NCI-H526 treated with DMSO at 0.1 percent for 48 hours (cell line): ENCODE measurements at regions not wholly inside any gene's neighbourhood (a gene's known extent, or its start where the extent isn't known, plus 50 kb on each side); places are given as distances from the start of the nearest gene placed in this dataset.

Source experiments
- DNase-seq: peaks from one replicate; lab custom pipeline; 2025; lab: John Stamatoyannopoulos, UW

DNA sequence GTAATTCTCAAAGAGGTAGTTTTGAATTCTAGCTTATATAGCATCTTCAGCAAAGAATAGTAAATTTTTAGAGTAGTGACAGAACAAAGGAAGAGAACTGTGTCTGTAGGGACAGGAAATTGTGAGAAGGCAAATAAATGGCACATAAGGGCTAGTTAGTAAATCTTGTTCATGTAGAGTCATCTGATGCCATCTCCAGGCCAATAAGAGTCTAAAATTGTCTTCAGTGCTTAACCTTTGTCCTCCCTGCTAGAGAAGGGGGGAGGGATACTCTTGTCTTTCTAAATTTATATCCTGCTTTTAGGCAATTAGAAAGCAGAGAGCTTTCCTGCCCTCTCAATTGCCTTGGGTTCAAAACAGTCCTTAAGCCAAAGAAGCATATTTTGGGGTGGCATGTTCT lies 87.0 kb upstream of the DNAJC19 start:
- no peak for DNase-seq

DNA sequence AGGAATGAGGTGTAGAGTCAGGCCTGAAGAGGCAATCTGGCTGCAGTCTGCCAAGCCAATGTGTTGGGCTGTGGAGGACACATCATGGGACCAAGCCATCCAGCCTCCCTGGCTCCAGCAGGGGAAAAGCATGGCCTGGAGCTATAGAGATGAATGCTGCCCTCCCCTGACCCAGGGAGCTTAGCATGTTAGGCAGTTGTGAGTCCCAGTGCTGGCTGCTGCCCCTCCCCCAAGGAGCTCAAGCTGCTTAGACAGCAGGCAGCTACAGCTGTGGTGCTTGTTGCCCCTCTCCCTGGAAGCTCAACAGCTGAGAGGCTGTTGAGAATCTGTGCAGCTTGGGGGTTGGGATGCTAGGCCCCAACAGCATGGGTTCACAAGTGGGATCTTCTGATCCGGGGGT lies 85.6 kb upstream of the DNAJC19 start:
- DNase-seq: no peak

DNA sequence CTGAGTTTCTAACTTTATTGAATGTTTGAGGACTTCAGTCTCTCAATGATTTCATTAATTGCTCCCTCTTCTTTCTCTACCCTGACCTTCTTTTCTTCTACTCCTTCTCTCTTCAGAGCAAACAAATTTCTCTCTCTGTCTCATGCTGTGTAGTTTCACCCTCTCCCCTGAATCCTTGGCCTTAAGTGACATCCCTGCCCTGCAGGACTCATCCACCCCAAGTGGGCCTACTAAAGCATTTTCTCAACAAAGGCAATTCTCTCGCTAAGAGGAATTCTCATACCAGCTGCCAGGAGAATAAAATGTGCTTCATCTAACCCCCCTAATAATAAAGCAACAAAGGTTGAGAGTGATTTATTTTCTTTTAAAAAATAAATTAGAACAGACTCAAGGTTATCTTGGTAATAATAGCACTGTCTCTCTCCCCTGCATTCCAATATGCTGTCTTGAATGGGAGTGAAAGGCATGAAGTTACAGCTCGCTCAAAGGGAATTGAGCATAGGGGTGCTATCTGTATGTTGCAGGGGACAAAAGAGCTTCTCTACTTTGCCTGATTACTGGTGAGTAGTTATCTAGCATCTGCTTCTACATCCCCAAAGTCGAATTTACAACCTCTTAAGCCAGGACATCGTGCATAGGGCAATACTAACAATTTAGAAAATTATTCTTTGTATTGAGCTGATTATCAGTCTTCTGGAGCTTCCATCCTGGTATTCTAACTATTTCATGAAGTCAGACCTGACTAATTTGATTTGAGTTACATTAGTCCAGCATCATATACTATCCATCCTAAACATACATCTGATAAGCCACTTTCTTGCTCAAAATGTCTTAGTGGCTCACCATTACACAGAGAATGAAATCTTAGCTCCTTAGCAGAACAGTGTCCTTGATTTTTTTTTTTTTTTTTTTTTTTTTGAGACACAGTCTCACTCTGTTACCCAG lies 76.9 kb upstream of the DNAJC19 start:
- no peak for DNase-seq

DNA sequence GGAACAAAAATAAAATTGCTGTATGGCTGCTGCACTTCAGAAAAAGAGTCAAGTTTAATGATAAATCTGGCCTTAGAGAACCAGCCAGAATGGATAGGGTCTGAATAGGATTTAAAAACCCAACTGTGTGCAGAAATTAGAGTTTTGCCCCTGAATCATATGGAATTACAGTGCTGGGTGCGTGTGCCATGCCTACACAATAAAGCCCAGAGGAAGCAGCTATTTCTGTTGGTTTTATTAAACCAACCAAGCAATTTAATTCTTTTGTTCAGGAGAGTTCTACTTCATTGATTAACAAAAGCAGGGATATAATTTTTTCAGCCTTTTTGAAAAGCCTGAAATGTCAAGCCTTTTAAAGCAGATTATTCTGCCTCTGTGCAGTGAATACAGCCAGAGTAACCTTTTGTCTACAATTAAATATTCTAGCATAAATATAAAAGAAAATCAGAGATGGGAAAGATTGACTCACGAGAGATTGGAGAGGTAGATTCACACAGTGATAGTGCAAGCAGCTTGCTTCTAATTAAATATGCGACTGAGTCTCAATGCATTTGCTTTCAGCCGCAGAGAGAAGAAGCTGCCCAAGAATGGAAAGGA lies 66.7 kb upstream of the DNAJC19 start:
- DNase-seq: no peak

DNA sequence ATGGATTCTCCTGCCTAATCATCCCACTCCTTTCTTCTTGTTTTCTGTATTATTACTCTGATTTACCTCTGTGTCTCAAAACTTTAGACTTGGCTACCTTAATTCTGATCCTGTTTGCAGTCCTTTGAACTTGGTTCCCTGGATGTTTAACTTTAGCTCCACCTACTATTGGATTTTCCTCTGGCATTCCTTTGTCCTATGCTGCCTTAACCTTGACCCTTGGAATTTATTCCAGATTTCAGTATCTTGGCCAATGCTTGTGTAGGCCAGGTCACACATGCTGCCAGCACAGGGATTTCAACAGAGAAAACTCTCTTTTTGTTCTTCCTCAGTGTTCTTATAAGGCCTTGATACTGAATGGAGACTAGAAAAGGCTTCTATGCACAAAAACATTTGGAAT lies 65.0 kb upstream of the DNAJC19 start:
- no peak for DNase-seq

DNA sequence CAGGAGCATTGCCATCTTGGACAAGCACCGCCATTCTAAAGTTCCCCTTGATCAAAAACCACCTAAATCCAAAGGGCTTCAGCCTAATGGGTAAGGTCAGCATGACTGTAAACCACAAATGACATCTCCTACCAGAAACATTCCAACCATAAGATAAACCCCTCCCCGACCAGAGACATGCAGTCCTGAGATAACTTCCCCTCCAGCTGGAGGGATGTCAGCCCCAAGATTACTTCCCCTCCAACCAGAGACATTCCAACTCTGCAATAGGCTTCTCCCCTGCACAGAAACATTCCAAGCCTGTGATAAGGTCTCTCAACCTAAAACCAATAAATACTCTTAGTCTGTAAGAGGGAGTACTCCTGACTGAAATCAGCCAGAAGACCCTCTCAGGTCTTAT lies 62.7 kb upstream of the DNAJC19 start:
- DNase-seq: no peak

DNA sequence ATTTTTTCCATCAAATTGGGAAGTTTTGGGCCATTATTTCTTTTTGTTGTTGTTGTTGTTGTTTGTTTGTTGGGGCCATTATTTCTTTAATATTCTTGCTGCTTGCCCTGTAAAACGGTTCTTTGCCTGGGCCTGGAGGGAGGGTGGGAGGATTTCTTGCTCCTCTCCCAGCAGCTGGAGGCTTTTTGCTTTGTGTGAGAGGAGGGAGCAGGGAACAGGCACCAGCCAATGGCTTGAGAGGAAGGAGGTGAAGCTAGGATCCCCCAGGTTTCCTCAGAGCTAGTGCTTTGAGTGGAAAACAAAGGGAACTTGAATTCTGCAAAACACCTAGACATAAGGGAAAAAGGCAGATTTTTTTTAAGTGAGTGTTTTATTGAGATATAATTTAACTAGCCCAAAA lies 61.2 kb upstream of the DNAJC19 start:
- no peak for DNase-seq

DNA sequence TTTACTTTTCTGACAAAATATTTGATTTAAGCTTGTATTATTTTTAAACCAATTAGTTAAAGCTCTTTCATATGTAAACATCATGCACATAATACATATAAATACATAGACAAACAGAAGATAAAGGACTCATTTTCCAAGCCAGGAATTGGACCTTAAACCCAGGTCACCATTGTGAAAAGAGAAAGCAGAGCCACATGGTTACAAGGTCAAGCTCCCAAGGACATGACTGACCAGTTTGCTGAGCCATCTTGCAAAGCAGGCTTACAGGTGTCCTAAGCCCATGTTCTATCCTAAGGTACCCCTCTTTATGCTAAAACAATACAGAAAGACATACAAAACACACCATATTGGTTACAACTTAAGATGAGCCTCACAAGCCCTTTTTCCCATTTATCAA lies 50.5 kb upstream of the DNAJC19 start:
- no peak for DNase-seq
